HepG2 (cell line): ENCODE measurements at regions not wholly inside any gene's neighbourhood (a gene's known extent, or its start where the extent isn't known, plus 50 kb on each side); places are given as distances from the start of the nearest gene placed in this dataset.

ENCODE experiments used
- ATAC-seq: fragments of 200-7000 bp; cut with Tn5 transposase; 3 replicates; pipeline ENCODE4 v1.9.1; 2020; ENCODE audit warnings: mild to moderate bottlenecking, moderate library complexity
- BruUV-seq: library from RNA; stranded (reverse); fragments of 400-500 nt; replicated peaks from 2 replicates; lab custom pipeline; 2021; lab: Mats Ljungman, UMichigan
- CTCF ChIA-PET: fragments of 300-600 bp; formaldehyde crosslinking; extraction: SDS; loops from one replicate; lab custom pipeline; 2021; ENCODE audit warnings: low total read pairs, inconsistent platforms, low intra/inter-chr PET ratio; lab: Yijun Ruan, JAX
- POLR2A ChIA-PET: fragments of 350-600 bp; sonication (Branson Sonifier 250); formaldehyde crosslinking; loops from one replicate; lab custom pipeline; 2020; ENCODE audit warnings: antibody characterized with exemption, inconsistent platforms; lab: Yijun Ruan, JAX
- DNase-seq: peaks from one replicate; pipeline ENCODE4 v3.0.0-alpha.2; 2015; ENCODE audit warnings: low spot score
- FAIRE-seq: peaks from 3 replicates; lab custom pipeline; 2011; peaks lifted over from hg19 to GRCh38; lab: Jason Lieb, UNC
- H2AFZ ChIP-seq: one replicate; pipeline ENCODE4 v1.6.1; 2011; ENCODE audit warnings: low read length, inconsistent platforms
- H3K27ac ChIP-seq: fragments of 300-600 bp; 3 replicates; pipeline ENCODE4 v1.8.0; 2011; ENCODE audit warnings: mixed run types, mild to moderate bottlenecking, mixed read lengths, low read length, inconsistent platforms; ENCODE audit not compliant: insufficient read depth; ENCODE audit errors: extremely low read length
- H3K27me3 ChIP-seq, 2 experiments: fragments of 200-600 bp in 1 of 2; 2 replicates in 1 of 2; 3 replicates in 1 of 2; pipeline versions ENCODE4 v1.6.0 to v1.8.0; 2011; ENCODE audit warnings: low read length in 2 of 2, mild to moderate bottlenecking in 2 of 2, moderate library complexity in 2 of 2, inconsistent platforms in 1 of 2; ENCODE audit not compliant: insufficient read depth in 2 of 2, control insufficient read depth in 1 of 2
- H3K36me3 ChIP-seq, 2 experiments: fragments of 200-600 bp in 1 of 2; replicated peaks in 1 of 2; 2 replicates in 1 of 2; 3 replicates in 1 of 2; pipeline versions ENCODE4 v1.5.1 to v1.8.0; 2011; ENCODE audit warnings: low read length in 2 of 2, inconsistent platforms in 1 of 2; ENCODE audit not compliant: insufficient read depth in 2 of 2, control insufficient read depth in 1 of 2
- H3K4me1 ChIP-seq: 2 replicates; pipeline ENCODE4 v1.5.1; 2012; ENCODE audit warnings: low read length, inconsistent platforms; ENCODE audit not compliant: insufficient read depth
- H3K4me2 ChIP-seq: 2 replicates; pipeline ENCODE4 v1.6.0; 2011; ENCODE audit warnings: low read depth, low read length, inconsistent platforms
- H3K4me3 ChIP-seq, 3 experiments: fragments of 200-600 bp in 1 of 3; sonication (generic), shearing (Covaris generic) in 1 of 3; replicated peaks in 1 of 3; 2 replicates each; pipeline ENCODE4 v1.5.1; 2011 to 2016; ENCODE audit warnings: low read length in 3 of 3, inconsistent platforms in 2 of 3, low read depth in 2 of 3, mild to moderate bottlenecking in 2 of 3, control low read depth in 1 of 3, mixed read lengths in 1 of 3; ENCODE audit not compliant: insufficient read depth in 1 of 3
- H3K79me2 ChIP-seq: one replicate; pipeline ENCODE4 v1.6.1; 2011; ENCODE audit warnings: low read length, inconsistent platforms; ENCODE audit not compliant: insufficient read depth
- H3K9ac ChIP-seq: 2 replicates; pipeline ENCODE4 v1.6.0; 2011; ENCODE audit warnings: mild to moderate bottlenecking, low read depth, low read length, inconsistent platforms; ENCODE audit not compliant: insufficient read depth
- H3K9me3 ChIP-seq: 2 replicates; pipeline ENCODE4 v1.5.1; 2012; ENCODE audit warnings: mild to moderate bottlenecking, low read length
- H4K20me1 ChIP-seq: 2 replicates; pipeline ENCODE4 v1.6.0; 2011; ENCODE audit warnings: inconsistent platforms, mild to moderate bottlenecking, low read length, moderate library complexity; ENCODE audit not compliant: insufficient read depth
- ATF7 ChIP-seq, 2 experiments: fragments of 450-650 bp in 1 of 2; sonication (generic) in 1 of 2; formaldehyde crosslinking in 1 of 2; IDR thresholded peaks; 2 replicates each; pipeline versions ENCODE4 v1.4.0 to v1.6.1; 2016 to 2020; ENCODE audit warnings: antibody characterized with exemption in 1 of 2, mild to moderate bottlenecking in 1 of 2, missing genetic modification reagents in 1 of 2
- CAMTA2 ChIP-seq: sonication (generic); formaldehyde crosslinking; IDR thresholded peaks from 2 replicates; pipeline ENCODE4 v1.4.0; 2020; ENCODE audit warnings: mild to moderate bottlenecking, missing genetic modification reagents, borderline replicate concordance
- REPIN1 ChIP-seq: sonication (generic); formaldehyde crosslinking; IDR thresholded peaks from 2 replicates; pipeline ENCODE4 v1.8.0; 2022; ENCODE audit warnings: missing genetic modification reagents, low read depth, mild to moderate bottlenecking, borderline replicate concordance
- ZNF512 ChIP-seq: sonication (generic); formaldehyde crosslinking; IDR thresholded peaks from 2 replicates; pipeline ENCODE4 v1.4.0; 2020; ENCODE audit warnings: mild to moderate bottlenecking, missing genetic modification reagents
- WGBS: methylation state at CpG from one replicate; pipeline ENCODE4 v1.1.6; 2017; ENCODE audit warnings: low lambda C conversion rate; 5-methylcytosine and 5-hydroxymethylcytosine counted together
- in situ Hi-C: cut with HindIII; loops from 2 replicates; pipeline ENCODE4 v1.10.0; 2017; ENCODE audit warnings: low pct_unique_long_range_greater_than_20kb; ENCODE audit not compliant: extremely low pct_ligation_motif_present
- intact Hi-C: fragments of 100-400 bp; cut with micrococcal nuclease; formaldehyde crosslinking; loops from one replicate; pipeline ENCODE4 v1.10.0; 2022; ENCODE audit not compliant: unreplicated experiment

DNA sequence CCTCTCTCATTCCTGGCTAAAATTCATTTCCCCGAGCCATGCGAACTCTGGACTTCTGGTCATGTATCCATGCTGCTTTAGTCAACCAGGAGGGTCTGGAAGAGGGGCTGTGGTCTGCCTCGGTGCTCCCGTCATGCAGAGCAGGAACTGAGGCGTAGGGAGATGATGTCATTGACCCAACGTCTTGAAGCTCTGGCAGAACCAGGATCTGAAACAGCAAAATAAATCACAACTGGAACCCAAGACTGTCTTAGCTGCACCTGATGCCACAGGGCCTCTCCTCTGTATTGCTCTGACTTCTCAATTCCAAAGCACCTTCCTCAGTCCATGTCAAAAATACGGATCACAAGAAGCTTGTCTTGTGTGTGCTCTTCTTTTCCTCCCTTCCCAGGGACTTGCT, 131.0 kb upstream of the LDB2 start:
- Histone ChIP-seq H3K27me3 (peaks cover 0 to 16% of the 10 kb centered on the region in 2 experiments; a peak in 2 of 5 replicates), H3K27ac (no peak overlapping the region), H3K36me3 (no peaks in the 10 kb centered on the region), H4K20me1 (no peaks in the 10 kb centered on the region), H2AFZ (no peak overlapping the region), H3K9ac (no peak overlapping the region), H3K4me1 (no peaks in the 10 kb centered on the region), H3K9me3 (no peaks in the 10 kb centered on the region)
- ChIA-PET POLR2A (no interaction called here), CTCF (no interaction called here)
- FAIRE-seq = no peak
- DNase-seq = no peak
- BruUV-seq = no TSS peak
- intact Hi-C loops (no loop called here), in situ Hi-C loops (no loop called here)
- no peak for TF ChIP-seq REPIN1 (CRISPR knock-in tag)
- TF ChIP-seq ATF7 (IDR thresholded peaks at IDR 0.05) = peak; percentile 57
- no peak for TF ChIP-seq ATF7 (CRISPR knock-in tag; IDR thresholded peaks at IDR 0.05)
- TF ChIP-seq, all 625 proteins: peak for 1
- WGBS = 4% methylated on average over 7 of the region's 7 CpGs
- Histone ChIP-seq H3K4me2 (no peak overlapping the region), H3K79me2 (no peaks in the 10 kb centered on the region), H3K4me3 (no peak overlapping the region)
- no peak for ATAC-seq

DNA sequence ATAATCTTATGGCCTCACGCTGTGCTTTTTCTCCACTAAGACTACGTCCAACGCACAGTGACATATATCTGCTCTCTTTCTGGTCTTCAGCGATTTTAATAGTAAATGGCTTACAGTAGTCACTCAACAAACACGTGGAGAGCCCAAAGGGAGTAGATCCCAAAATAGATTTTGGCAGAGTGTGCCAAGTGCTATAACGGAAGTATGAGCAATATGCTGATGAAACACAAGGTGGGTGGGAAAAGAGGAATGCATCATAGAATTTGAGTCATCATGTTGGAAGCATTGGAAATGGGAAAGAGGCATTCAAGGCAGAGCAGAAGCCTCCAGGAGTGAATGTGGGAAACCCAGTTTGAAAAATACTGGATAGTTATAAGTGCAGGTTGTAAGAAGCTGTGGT, 129.1 kb upstream of the LDB2 start:
- in situ Hi-C loops (no loop called here), intact Hi-C loops (no loop called here)
- Histone ChIP-seq H3K4me2 (no peak overlapping the region), H4K20me1 (no peaks in the 10 kb centered on the region), H3K9me3 (no peaks in the 10 kb centered on the region), H3K27me3 (peaks cover 0 to 16% of the 10 kb centered on the region in 2 experiments; a peak in 2 of 5 replicates), H3K9ac (no peak overlapping the region), H3K27ac (no peak overlapping the region), H3K79me2 (no peaks in the 10 kb centered on the region), H2AFZ (no peak overlapping the region), H3K4me1 (no peaks in the 10 kb centered on the region), H3K36me3 (no peaks in the 10 kb centered on the region), H3K4me3 (no peak overlapping the region)
- TF ChIP-seq ZNF512 = no peak
- no peak for TF ChIP-seq CAMTA2
- WGBS = 10% methylated on average over 6 of the region's 6 CpGs
- no peak for ATAC-seq
- no peak for FAIRE-seq
- ChIA-PET CTCF (no interaction called here), POLR2A (no interaction called here)
- no TSS peak for BruUV-seq
- DNase-seq = no peak
